D721Med (cell line): ENCODE measurements at regions not wholly inside any gene's neighbourhood (a gene's known extent, or its start where the extent isn't known, plus 50 kb on each side); places are given as distances from the start of the nearest gene placed in this dataset.

Experiments
- DNase-seq: peaks from one replicate; pipeline ENCODE4 v3.0.0; 2011; ENCODE audit warnings: low spot score; ENCODE audit not compliant: insufficient read length
- FAIRE-seq: peaks from 2 replicates; lab custom pipeline; 2011; peaks lifted over from hg19 to GRCh38; lab: Jason Lieb, UNC
- TF ChIP-seq, protein P1 (sequence below): IDR thresholded peaks from 2 replicates; pipeline ENCODE4 v1.5.1; 2012; ENCODE audit warnings: mild to moderate bottlenecking, control low read depth; ENCODE audit not compliant: insufficient read depth; ENCODE audit errors: missing control alignments

DNA sequence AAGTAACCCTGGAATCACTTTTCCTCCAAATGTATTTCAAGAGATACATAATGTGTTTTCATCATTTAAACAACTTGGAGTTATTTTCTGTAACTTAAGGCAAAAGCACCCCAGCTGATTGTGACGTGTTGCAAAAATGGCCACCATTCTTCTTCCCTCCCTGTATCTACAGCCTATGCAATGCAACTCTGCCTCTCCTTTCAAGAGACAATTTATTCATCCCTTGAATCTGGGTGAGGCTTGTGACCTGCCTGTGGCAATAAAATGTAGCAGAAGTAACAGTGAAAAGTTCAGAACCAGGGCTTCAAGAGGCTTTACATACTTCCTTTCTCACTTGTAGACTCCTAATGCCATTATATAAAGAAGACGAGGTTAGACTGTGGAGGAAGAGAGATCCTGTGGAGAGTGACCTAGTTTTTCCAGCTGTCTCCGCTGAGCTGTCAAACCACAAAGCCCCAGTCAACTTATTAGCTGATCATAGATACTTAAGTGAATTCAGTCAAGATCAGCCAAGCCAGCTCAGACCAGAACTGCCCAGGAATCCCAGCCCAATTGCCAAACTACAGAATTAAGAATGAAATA is 81.0 kb upstream of the KLF3 start:
- TF ChIP-seq, protein P1, sequence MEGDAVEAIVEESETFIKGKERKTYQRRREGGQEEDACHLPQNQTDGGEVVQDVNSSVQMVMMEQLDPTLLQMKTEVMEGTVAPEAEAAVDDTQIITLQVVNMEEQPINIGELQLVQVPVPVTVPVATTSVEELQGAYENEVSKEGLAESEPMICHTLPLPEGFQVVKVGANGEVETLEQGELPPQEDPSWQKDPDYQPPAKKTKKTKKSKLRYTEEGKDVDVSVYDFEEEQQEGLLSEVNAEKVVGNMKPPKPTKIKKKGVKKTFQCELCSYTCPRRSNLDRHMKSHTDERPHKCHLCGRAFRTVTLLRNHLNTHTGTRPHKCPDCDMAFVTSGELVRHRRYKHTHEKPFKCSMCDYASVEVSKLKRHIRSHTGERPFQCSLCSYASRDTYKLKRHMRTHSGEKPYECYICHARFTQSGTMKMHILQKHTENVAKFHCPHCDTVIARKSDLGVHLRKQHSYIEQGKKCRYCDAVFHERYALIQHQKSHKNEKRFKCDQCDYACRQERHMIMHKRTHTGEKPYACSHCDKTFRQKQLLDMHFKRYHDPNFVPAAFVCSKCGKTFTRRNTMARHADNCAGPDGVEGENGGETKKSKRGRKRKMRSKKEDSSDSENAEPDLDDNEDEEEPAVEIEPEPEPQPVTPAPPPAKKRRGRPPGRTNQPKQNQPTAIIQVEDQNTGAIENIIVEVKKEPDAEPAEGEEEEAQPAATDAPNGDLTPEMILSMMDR = no peak
- FAIRE-seq (no peak), DNase-seq (no peak)

DNA sequence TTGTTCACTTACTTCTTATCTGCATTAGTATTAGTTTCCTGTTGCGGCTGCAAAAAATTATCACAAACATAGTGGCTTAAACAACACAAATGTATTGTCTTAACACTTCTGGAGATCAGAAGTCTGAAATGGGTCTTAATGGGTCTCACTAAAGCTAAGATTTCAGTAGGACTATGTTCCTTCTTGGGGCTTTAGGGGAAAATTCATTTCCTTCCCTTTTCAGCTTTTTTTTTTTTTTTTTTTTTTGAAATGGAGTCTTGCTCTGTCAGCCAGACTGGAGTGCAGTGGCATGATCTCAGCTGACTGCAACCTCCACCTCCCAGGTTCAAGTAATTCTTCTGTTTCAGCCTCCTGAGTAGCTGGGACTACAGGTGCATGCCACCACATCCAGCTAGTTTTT is 78.1 kb upstream of the KLF3 start:
- TF ChIP-seq, protein P1 = no peak
- no peak for FAIRE-seq
- DNase-seq = no peak

DNA sequence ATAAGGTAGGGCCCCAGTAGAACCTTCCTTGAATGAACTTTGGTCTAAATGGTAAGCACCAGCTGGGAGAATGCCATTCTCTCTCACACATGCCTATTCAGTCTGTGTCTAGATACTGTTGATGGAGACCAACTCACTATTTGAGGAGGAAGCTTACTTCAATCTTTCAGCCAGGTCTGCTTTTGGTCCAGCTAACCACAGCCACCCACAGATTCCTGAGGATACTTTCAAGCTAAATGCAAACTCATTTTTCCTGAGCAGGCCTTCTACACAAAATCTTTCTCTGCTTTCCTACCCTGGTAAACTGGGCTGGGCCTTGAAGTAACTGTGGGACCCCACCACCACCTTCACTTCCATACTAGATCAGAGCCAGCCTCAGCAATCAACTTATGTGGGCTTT is 76.9 kb upstream of the KLF3 start:
- TF ChIP-seq, protein P1 = no peak
- DNase-seq (no peak), FAIRE-seq (no peak)

DNA sequence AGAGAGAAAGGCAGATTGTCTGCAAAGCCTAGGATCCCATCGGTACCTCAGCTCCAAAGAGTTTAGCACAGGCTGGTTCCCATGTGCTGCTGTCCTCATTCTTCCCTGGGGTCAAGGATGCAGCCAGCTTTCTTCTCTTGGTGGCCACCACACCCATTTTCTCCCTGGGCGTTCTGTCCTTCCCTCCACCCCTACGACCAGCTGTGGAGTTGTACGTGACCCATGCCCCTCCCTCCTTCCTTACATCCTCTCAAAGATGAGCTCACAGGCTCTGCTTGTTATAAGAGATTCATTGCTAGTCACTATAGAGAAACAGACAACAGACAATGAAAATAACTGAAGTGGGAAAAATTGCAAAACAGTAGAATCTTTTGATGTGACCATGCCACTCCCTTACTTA is 74.0 kb upstream of the KLF3 start:
- no peak for FAIRE-seq
- DNase-seq = no peak
- TF ChIP-seq, protein P1 = no peak

DNA sequence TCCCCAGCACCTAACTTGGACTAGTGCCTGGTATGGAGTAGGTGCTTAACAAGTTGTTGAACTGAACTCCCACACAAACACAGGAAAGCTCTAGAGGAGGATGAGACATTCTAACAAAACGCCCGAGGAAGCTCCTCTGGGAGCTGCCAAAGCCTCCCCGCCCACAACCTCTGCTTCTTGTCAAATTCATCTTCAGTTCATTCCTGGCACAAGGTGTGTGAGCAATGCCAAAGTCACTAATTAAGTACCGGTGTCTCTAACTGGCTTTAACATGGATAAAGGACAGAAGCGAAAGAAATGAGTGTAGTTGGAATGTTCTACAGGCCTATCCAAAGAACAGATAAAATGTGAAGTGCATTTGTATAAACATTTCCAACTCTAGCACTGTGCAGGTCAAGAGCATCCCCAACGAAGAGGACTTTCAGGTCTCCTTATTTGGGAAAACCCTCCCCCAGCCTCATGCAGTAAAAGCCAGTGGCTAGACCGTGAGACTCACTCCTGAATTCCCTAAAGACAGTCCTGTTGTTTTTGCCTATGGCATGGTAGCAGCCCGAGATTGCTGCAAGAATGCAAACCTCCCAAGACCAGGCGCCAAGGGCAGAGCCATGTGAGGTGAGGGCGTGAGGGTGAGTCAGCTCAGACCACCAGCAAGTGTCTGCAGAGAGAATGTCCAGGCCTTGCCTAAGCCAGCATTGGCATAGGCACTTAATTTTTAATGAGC is 72.2 kb upstream of the KLF3 start:
- TF ChIP-seq, protein P1 = no peak
- DNase-seq (no peak), FAIRE-seq (no peak)

DNA sequence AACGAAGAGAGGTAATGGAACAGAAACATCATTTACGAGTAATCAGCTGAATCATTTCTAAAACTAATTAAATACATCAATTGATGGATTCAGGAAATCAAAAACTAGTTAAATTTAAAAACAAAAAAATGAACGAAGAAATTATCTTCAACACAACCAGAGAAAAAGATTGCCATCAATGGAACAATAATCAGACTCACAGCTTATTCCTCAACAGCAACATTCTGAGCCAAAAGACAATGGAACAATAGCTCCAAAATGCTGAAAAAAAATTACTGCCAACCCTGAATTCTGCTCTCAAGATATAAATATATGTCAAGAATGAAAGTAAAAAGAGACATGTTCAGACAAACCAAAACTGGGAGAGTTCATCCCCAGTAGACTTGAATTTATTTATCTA is 65.5 kb upstream of the KLF3 start:
- DNase-seq (no peak), FAIRE-seq (no peak)
- TF ChIP-seq, protein P1 = no peak

DNA sequence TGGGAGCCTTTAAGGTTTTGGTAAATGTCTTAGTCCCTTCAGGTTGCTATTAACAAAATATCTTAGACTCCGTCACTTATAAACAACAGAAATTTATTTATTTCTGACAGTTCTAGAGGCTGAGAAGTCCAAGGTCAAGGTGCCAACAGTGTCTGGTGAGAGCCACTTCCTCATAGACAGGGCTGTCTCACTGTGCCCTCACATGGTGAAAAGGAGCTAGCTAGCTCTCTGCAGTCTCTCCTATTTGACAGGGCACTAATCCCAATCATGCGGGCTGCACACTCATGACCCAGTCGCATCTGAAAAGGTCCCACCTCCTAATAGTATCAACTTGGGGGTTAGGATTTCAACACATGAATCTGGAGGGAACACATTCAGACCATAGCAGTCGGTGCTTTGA is 63.4 kb upstream of the KLF3 start:
- FAIRE-seq = no peak
- no peak for DNase-seq
- TF ChIP-seq, protein P1 = no peak
